Stomach (tissue), 8 donors: ENCODE measurements at regions not wholly inside any gene's neighbourhood (a gene's known extent, or its start where the extent isn't known, plus 50 kb on each side); places are given as distances from the start of the nearest gene placed in this dataset.

Experiments used
- DNase-seq, 2 donors: peaks; one replicate each; pipeline versions ENCODE4 v3.0.0 to v3.0.0-alpha.2; 2013 to 2019
- H3K27ac ChIP-seq, 5 donors: fragments of 200-600 bp in 4 of 5; sonication (generic) in 4 of 5; one replicate each; pipeline ENCODE4 v1.5.1; 2013 to 2019; ENCODE audit warnings: mild to moderate bottlenecking in 1 of 5, moderate library complexity in 1 of 5
- H3K27me3 ChIP-seq, 3 donors: fragments of 200-600 bp; sonication (generic); one replicate each; pipeline ENCODE4 v1.5.1; 2017 to 2019; ENCODE audit warnings: mixed run types in 1 of 3
- H3K36me3 ChIP-seq, 4 donors: fragments of 200-600 bp; sonication (generic); 1 replicate in 3 of 4; 2 replicates in 1 of 4; pipeline ENCODE4 v1.5.1; 2016 to 2019
- H3K4me1 ChIP-seq, 4 donors: fragments of 200-600 bp; sonication (generic); one replicate each; pipeline ENCODE4 v1.5.1; 2016 to 2019
- H3K4me3 ChIP-seq, 4 donors: fragments of 200-600 bp; sonication (generic) in 3 of 4; one replicate each; pipeline ENCODE4 v1.5.1; 2016 to 2019; ENCODE audit warnings: mild to moderate bottlenecking in 1 of 4
- H3K9me3 ChIP-seq, 4 donors: fragments of 200-600 bp; sonication (generic); one replicate each; pipeline ENCODE4 v1.5.1; 2016 to 2019
- CTCF ChIP-seq, 7 experiments: fragments of 450-650 bp in 4 of 7; fragments of 200-600 bp in 3 of 7; sonication (generic) in 3 of 7; IDR thresholded peaks; one replicate each; pipeline ENCODE4 v1.5.1; 2016 to 2019; ENCODE audit warnings: antibody characterized with exemption in 7 of 7, control low read depth in 2 of 7, mild to moderate bottlenecking in 1 of 7
- EP300 ChIP-seq: sonication (generic); formaldehyde crosslinking; IDR thresholded peaks from one replicate; pipeline ENCODE4 v1.6.1; 2017; ENCODE audit warnings: antibody characterized with exemption
- POLR2A ChIP-seq, 4 donors: fragments of 450-650 bp; IDR thresholded peaks; one replicate each; pipeline ENCODE4 v1.6.1; 2016; ENCODE audit warnings: antibody characterized with exemption in 4 of 4, control low read depth in 2 of 4, mild to moderate bottlenecking in 1 of 4, moderate library complexity in 1 of 4
- POLR2AphosphoS5 ChIP-seq, 3 donors: sonication (generic); formaldehyde crosslinking; IDR thresholded peaks; one replicate each; pipeline ENCODE4 v1.6.1; 2016; ENCODE audit warnings: antibody characterized with exemption in 3 of 3
- WGBS, 5 donors: extraction: QIAGEN DNeasy Blood & Tissue Kit in 3 of 5; methylation state at CpG; one replicate each; pipeline versions ENCODE4 v1.1.5 to v1.1.7; 2013 to 2018; 5-methylcytosine and 5-hydroxymethylcytosine counted together
- intact Hi-C: fragments of 100-400 bp; cut with DNase I; formaldehyde crosslinking; loops from one replicate; pipeline ENCODE4 v1.15.1; 2023; ENCODE audit warnings: low total_unique reads
- donor health status: healthy with polysubstance abuse.
- donor health status: Bipolar disorder and iron deficiency.
- donor health status: healthy.

- 36 to 65% (median 44%) methylated on average over 1 of the region's 1 CpG for WGBS, 5 donors
These were observed 193.1 kb downstream of the ICE1 start for GRCh38 chr5:5615569-5615968.

GRCh38 chr5:5613261-5613990 lies 190.9 kb downstream of the ICE1 start:
- DNase-seq, result no peak
- TF ChIP-seq EP300 (no peak), CTCF (IDR thresholded peaks at IDR 0.05) (no peak), POLR2AphosphoS5 (IDR thresholded peaks at IDR 0.05) (no peak), POLR2A (IDR thresholded peaks at IDR 0.05) (no peak)
- no peak overlapping the region for H3K27ac ChIP-seq
- peaks cover 0 to 11% (median 4%) of the 10 kb centered on the region in 4 donors for H3K4me1 ChIP-seq
- intact Hi-C loops, result no loop called here
- H3K9me3 ChIP-seq, result no peaks in the 10 kb centered on the region
- 56 to 86% (median 80%) methylated on average over 5 to 6 of the region's 6 CpGs for WGBS, 5 donors
- H3K36me3 ChIP-seq, result no peaks in the 10 kb centered on the region
- no peaks in the 10 kb centered on the region for H3K27me3 ChIP-seq
- H3K4me3 ChIP-seq, result no peak overlapping the region

More at GRCh38 chr5:5615569-5615968, 193.1 kb downstream of the ICE1 start:
- no peak for DNase-seq
- intact Hi-C loops, result no loop called here
- Histone ChIP-seq H3K36me3 (no peaks in the 10 kb centered on the region), H3K27me3 (no peaks in the 10 kb centered on the region), H3K27ac (no peak overlapping the region), H3K9me3 (peaks cover 0 to 4% (median 0%) of the 10 kb centered on the region in 4 donors), H3K4me3 (no peak overlapping the region), H3K4me1 (peaks cover 0 to 11% (median 4%) of the 10 kb centered on the region in 4 donors)
- TF ChIP-seq POLR2AphosphoS5 (IDR thresholded peaks at IDR 0.05), result no peak
- no peak for TF ChIP-seq POLR2A (IDR thresholded peaks at IDR 0.05)
- no peak for TF ChIP-seq EP300
- no peak for TF ChIP-seq CTCF (IDR thresholded peaks at IDR 0.05)

GRCh38 chr5:5612096-5612495 lies 189.6 kb downstream of the ICE1 start:
- intact Hi-C loops, result no loop called here
- no peaks in the 10 kb centered on the region for H3K27me3 ChIP-seq
- H3K9me3 ChIP-seq, result no peaks in the 10 kb centered on the region
- no peak for DNase-seq
- H3K27ac ChIP-seq, result no peak overlapping the region
- H3K4me1 ChIP-seq, result peaks cover 0 to 6% (median 3%) of the 10 kb centered on the region in 4 donors
- WGBS, 5 donors, result 88 to 97% (median 93%) methylated on average over 2 of the region's 2 CpGs
- H3K4me3 ChIP-seq, result no peak overlapping the region
- no peak for TF ChIP-seq POLR2A (IDR thresholded peaks at IDR 0.05)
- no peak for TF ChIP-seq CTCF (IDR thresholded peaks at IDR 0.05)
- TF ChIP-seq EP300, result no peak
- H3K36me3 ChIP-seq, result no peaks in the 10 kb centered on the region

GRCh38 chr5:5609935-5610334 lies 187.5 kb downstream of the ICE1 start:
- no peak overlapping the region for H3K4me3 ChIP-seq
- WGBS, 5 donors, result 83 to 92% (median 90%) methylated on average over 7 of the region's 7 CpGs
- TF ChIP-seq POLR2A (IDR thresholded peaks at IDR 0.05) (no peak), CTCF (IDR thresholded peaks at IDR 0.05) (no peak), POLR2AphosphoS5 (IDR thresholded peaks at IDR 0.05) (no peak), EP300 (no peak)
- no peaks in the 10 kb centered on the region for H3K27me3 ChIP-seq
- H3K36me3 ChIP-seq, result no peaks in the 10 kb centered on the region
- intact Hi-C loops, result no loop called here
- no peak for DNase-seq
- no peaks in the 10 kb centered on the region for H3K4me1 ChIP-seq
- H3K9me3 ChIP-seq, result no peaks in the 10 kb centered on the region
- H3K27ac ChIP-seq, result no peak overlapping the region
